ENCODE measurements at regions not wholly inside any gene's neighbourhood (a gene's known extent, or its start where the extent isn't known, plus 50 kb on each side); places are given as distances from the start of the nearest gene placed in this dataset.

DNA sequence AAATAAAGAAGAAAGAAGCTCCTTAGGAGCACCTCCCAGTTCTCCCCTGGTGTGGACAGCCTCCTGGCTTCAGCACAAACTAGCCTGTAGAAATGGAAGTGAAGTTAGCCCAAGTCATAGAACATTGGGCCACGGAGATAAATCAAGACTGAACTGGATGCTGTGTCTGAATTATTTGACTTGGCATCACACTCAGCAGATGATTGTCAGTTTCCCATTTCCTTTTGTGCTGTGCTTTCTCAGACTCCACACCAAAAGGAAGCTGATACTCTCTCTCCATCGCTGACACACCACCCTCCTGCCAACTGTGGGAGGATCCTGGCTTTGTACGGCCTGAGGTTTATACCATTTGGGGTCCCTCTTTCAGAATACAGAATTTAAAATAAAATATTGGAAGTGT, 209.8 kb downstream of the TFAP2A start:
- no peaks in the 10 kb centered on the region for H3K36me3 ChIP-seq (ENCODE audit: control insufficient read depth in 2 of 2, insufficient read depth in 2 of 2, low read length in 2 of 2)
- peaks cover 0 to 6% of the 10 kb centered on the region in 2 donors for H3K9me3 ChIP-seq (ENCODE audit: control insufficient read depth in 2 of 2, low read length in 2 of 2)
- no peak overlapping the region for H3K4me3 ChIP-seq (ENCODE audit: low read length in 2 of 2)
- H3K9ac ChIP-seq (ENCODE audit: low read length in 2 of 2) = no peak overlapping the region
- no peaks in the 10 kb centered on the region for H3K4me1 ChIP-seq (ENCODE audit: control insufficient read depth, insufficient read depth, low read length)
- no peak overlapping the region for H3K27ac ChIP-seq (ENCODE audit: low read length)
- H3K27me3 ChIP-seq (ENCODE audit: control insufficient read depth in 1 of 2, insufficient read depth in 2 of 2, low read length in 2 of 2) = peaks cover 0 to 2% of the 10 kb centered on the region in 2 donors

DNA sequence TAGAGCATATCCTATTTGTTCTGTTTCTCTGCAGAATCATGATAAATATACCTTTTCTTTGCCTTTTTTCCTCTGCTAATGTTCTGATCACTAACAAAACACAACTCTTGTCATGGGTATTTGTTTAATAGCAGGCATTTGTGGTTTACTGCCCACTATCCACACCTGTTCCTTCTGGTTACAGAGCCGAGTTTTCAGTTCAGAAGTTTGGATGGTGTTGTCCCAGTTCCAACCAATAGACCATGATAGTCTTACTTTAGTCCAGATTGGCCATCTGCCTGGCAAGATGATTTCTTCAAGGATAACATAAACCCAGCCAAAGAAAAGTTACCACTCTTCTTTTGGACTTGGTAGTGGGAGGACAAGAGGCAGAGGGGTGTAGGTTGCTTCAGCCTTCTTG, 211.2 kb downstream of the TFAP2A start:
- Histone ChIP-seq H3K36me3 (ENCODE audit: control insufficient read depth in 2 of 2, insufficient read depth in 2 of 2, low read length in 2 of 2) (no peaks in the 10 kb centered on the region), H3K9ac (ENCODE audit: low read length in 2 of 2) (no peak overlapping the region), H3K4me1 (ENCODE audit: control insufficient read depth, insufficient read depth, low read length) (no peaks in the 10 kb centered on the region), H3K9me3 (ENCODE audit: control insufficient read depth in 2 of 2, low read length in 2 of 2) (peaks cover 0 to 6% of the 10 kb centered on the region in 2 donors), H3K27me3 (ENCODE audit: control insufficient read depth in 1 of 2, insufficient read depth in 2 of 2, low read length in 2 of 2) (peaks cover 0 to 2% of the 10 kb centered on the region in 2 donors), H3K27ac (ENCODE audit: low read length) (no peak overlapping the region), H3K4me3 (ENCODE audit: low read length in 2 of 2) (no peak overlapping the region)

DNA sequence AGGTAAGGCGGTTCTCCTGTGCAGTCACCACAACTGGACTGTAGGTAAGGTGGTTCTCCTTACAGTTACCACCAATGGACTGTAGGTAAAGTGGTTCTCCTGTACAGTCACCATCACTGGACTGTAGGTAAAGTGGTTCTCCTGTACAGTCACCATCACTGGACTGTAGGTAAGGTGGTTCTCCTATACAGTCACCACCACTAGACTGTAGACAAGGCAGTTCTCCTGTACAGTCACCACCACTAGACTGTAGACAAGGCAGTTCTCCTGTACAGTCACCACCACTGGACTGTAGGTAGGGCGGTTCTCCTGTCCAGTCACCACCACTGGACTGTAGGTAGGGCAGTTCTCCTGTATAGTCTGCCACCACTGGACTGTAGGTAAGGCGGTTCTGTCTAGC, 212.3 kb downstream of the TFAP2A start:
- Histone ChIP-seq H3K27ac (ENCODE audit: low read length) (no peak overlapping the region), H3K9me3 (ENCODE audit: control insufficient read depth in 2 of 2, low read length in 2 of 2) (peaks cover 0 to 6% of the 10 kb centered on the region in 2 donors), H3K36me3 (ENCODE audit: control insufficient read depth in 2 of 2, insufficient read depth in 2 of 2, low read length in 2 of 2) (no peaks in the 10 kb centered on the region), H3K4me1 (ENCODE audit: control insufficient read depth, insufficient read depth, low read length) (no peaks in the 10 kb centered on the region), H3K27me3 (ENCODE audit: control insufficient read depth in 1 of 2, insufficient read depth in 2 of 2, low read length in 2 of 2) (peaks cover 0 to 2% of the 10 kb centered on the region in 2 donors), H3K9ac (ENCODE audit: low read length in 2 of 2) (no peak overlapping the region), H3K4me3 (ENCODE audit: low read length in 2 of 2) (no peak overlapping the region)

DNA sequence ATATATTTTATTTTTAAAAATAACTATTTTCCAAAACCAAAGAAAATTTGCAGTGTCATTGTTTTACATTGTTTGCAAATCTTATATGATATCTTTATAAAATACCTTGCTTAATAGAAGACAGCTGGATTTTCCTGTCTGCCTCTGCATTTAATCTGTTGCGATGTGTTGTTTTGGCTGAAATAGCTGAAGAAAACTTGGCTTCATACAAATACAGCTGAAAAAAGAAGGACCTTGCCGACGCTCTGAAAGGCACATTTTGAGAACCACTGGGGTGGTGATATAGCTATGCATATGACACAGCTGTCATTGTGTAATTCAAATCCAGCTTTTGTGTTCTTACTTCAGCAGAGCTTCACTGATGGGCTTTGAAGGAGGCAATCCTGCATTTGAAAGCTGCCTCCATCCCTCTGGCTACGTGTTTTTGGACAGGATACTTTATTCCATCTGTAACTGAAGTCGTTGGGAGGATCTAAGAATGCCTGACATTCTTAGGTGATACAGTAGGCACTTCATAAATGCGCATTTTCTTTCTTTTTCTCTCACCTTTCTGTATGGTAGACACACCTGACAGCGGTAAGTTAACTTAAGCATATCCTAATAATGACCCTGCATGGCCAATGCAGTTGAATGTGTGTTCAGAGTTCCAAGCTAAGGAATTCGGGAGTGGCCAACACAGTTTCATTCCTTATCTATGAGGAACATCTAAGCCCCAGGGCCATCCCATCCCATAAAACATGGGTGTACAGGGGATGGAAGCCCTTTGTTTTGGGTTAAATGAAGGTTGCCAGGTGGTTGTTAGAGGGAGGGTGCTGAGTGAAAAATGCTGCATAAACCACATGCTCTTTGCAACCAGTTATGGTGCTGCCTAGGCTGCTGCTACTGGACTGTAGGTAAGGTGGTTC, 213.0 kb downstream of the TFAP2A start:
- peaks cover 0 to 2% of the 10 kb centered on the region in 2 donors for H3K27me3 ChIP-seq (ENCODE audit: control insufficient read depth in 1 of 2, insufficient read depth in 2 of 2, low read length in 2 of 2)
- no peaks in the 10 kb centered on the region for H3K36me3 ChIP-seq (ENCODE audit: control insufficient read depth in 2 of 2, insufficient read depth in 2 of 2, low read length in 2 of 2)
- no peak overlapping the region for H3K4me3 ChIP-seq (ENCODE audit: low read length in 2 of 2)
- H3K9ac ChIP-seq (ENCODE audit: low read length in 2 of 2) = no peak overlapping the region
- no peaks in the 10 kb centered on the region for H3K4me1 ChIP-seq (ENCODE audit: control insufficient read depth, insufficient read depth, low read length)
- H3K27ac ChIP-seq (ENCODE audit: low read length) = no peak overlapping the region
- H3K9me3 ChIP-seq (ENCODE audit: control insufficient read depth in 2 of 2, low read length in 2 of 2) = peaks cover 0 to 6% of the 10 kb centered on the region in 2 donors

DNA sequence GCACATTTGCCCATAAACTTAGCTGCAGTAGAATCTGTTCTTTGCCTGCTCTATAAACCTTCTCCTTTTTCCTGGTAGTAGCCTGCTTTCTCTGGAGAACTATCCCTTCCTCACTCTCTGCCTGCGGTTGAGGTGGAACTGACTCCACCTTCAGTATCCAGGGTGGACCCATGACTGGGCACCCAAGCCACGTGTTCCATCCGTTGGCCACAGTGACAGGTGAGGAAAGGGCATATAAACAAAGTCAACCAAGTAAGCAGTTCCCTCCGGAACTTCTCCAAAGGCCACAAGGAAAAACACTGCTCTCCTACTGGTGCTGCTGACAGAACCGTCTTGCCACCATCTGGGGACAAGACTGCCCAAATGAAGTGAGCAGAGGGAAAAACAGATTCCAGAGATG, 218.8 kb downstream of the TFAP2A start:
- H3K4me1 ChIP-seq (ENCODE audit: control insufficient read depth, insufficient read depth, low read length) = no peaks in the 10 kb centered on the region
- no peak overlapping the region for H3K27ac ChIP-seq (ENCODE audit: low read length)
- H3K9ac ChIP-seq (ENCODE audit: low read length in 2 of 2) = no peak overlapping the region
- no peaks in the 10 kb centered on the region for H3K27me3 ChIP-seq (ENCODE audit: control insufficient read depth in 1 of 2, insufficient read depth in 2 of 2, low read length in 2 of 2)
- H3K9me3 ChIP-seq (ENCODE audit: control insufficient read depth in 2 of 2, low read length in 2 of 2) = peaks cover 0 to 6% of the 10 kb centered on the region in 2 donors
- H3K36me3 ChIP-seq (ENCODE audit: control insufficient read depth in 2 of 2, insufficient read depth in 2 of 2, low read length in 2 of 2) = no peaks in the 10 kb centered on the region
- no peak overlapping the region for H3K4me3 ChIP-seq (ENCODE audit: low read length in 2 of 2)

DNA sequence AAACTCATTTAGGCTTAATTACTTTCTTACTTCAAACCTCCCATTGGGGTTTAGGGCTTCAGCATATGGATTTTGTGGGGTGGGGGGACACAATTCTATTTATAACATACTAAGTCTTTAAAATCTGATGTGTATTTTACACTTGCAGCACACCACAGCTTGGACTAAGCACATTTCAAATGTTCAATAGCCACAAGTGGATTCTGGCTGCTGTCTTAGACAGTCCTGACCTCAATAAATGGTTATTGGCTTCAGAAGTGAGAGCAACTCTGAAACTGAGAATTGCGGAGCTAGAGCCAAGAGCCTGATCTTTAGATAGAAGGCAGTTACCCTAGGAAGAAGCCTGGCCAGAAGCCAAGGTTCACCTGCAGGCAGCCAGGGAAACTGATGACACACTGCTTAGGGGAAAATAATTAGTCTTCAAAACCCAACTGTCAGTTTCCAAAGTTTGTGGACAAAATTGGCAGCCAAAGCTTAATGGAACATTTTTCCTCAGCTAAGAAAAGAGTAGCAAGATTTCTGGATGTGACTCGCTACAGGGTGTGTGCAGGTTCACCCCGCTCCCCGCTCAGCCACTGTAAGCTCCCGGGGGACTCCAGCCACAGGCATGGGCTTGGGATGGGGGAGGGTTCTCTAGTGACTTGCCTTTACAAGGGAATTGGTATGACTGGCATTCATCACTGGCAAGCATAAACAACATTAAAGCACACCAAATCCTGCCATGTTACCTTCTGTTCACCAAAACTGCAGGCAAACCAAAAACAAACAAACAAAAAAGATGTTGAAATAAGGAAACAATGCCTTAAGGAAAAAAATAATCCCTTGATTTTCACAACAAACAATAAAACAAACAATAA, 219.8 kb downstream of the TFAP2A start:
- Histone ChIP-seq H3K4me1 (ENCODE audit: control insufficient read depth, insufficient read depth, low read length) (no peaks in the 10 kb centered on the region), H3K4me3 (ENCODE audit: low read length in 2 of 2) (no peak overlapping the region), H3K9ac (ENCODE audit: low read length in 2 of 2) (no peak overlapping the region), H3K36me3 (ENCODE audit: control insufficient read depth in 2 of 2, insufficient read depth in 2 of 2, low read length in 2 of 2) (no peaks in the 10 kb centered on the region), H3K27me3 (ENCODE audit: control insufficient read depth in 1 of 2, insufficient read depth in 2 of 2, low read length in 2 of 2) (no peaks in the 10 kb centered on the region), H3K27ac (ENCODE audit: low read length) (no peak overlapping the region), H3K9me3 (ENCODE audit: control insufficient read depth in 2 of 2, low read length in 2 of 2) (no peaks in the 10 kb centered on the region)

DNA sequence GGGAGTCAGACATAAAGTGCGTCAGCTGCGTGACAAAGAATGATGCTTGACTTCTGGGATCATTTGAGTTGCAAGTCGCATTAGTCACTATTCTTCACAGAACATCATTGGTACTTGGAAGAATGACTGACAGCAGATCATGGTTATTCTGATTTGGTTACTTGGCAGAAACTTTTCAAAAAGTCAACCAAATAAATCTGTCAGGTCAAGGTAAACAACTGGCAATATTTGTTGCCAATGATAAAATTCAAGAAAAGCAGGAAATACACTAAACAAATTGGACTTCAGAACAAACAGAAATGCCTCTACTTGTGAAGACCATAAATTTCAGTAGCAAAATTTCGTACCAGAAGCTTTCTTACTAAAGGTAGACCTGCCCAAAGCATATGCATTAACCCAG, 221.6 kb downstream of the TFAP2A start:
- H3K9ac ChIP-seq (ENCODE audit: low read length in 2 of 2) = no peak overlapping the region
- H3K9me3 ChIP-seq (ENCODE audit: control insufficient read depth in 2 of 2, low read length in 2 of 2) = no peaks in the 10 kb centered on the region
- H3K27ac ChIP-seq (ENCODE audit: low read length) = no peak overlapping the region
- H3K4me1 ChIP-seq (ENCODE audit: control insufficient read depth, insufficient read depth, low read length) = no peaks in the 10 kb centered on the region
- no peaks in the 10 kb centered on the region for H3K36me3 ChIP-seq (ENCODE audit: control insufficient read depth in 2 of 2, insufficient read depth in 2 of 2, low read length in 2 of 2)
- no peak overlapping the region for H3K4me3 ChIP-seq (ENCODE audit: low read length in 2 of 2)
- no peaks in the 10 kb centered on the region for H3K27me3 ChIP-seq (ENCODE audit: control insufficient read depth in 1 of 2, insufficient read depth in 2 of 2, low read length in 2 of 2)

DNA sequence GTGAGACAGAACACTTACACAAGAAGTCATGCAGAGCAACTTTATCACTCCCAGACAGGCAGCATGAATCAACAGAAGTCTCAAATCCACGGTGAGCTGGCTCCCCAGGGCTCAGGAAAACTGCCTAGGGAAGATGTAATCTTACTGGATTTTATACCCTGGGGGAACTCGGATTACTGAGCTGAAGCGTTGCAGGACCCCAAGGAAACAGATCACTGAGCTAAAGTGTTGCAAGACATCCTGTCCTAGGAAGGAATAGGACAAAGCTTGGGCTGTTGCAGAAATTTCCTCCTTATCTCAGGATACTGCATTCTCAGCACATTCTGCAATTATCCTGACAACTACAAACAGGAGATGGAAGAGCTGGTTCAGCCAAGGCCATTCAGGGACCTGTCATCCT, 224.8 kb downstream of the TFAP2A start:
- Histone ChIP-seq H3K4me1 (ENCODE audit: control insufficient read depth, insufficient read depth, low read length) (no peaks in the 10 kb centered on the region), H3K27me3 (ENCODE audit: control insufficient read depth in 1 of 2, insufficient read depth in 2 of 2, low read length in 2 of 2) (no peaks in the 10 kb centered on the region), H3K36me3 (ENCODE audit: control insufficient read depth in 2 of 2, insufficient read depth in 2 of 2, low read length in 2 of 2) (no peaks in the 10 kb centered on the region), H3K9me3 (ENCODE audit: control insufficient read depth in 2 of 2, low read length in 2 of 2) (no peaks in the 10 kb centered on the region), H3K9ac (ENCODE audit: low read length in 2 of 2) (no peak overlapping the region), H3K4me3 (ENCODE audit: low read length in 2 of 2) (no peak overlapping the region), H3K27ac (ENCODE audit: low read length) (no peak overlapping the region)

DNA sequence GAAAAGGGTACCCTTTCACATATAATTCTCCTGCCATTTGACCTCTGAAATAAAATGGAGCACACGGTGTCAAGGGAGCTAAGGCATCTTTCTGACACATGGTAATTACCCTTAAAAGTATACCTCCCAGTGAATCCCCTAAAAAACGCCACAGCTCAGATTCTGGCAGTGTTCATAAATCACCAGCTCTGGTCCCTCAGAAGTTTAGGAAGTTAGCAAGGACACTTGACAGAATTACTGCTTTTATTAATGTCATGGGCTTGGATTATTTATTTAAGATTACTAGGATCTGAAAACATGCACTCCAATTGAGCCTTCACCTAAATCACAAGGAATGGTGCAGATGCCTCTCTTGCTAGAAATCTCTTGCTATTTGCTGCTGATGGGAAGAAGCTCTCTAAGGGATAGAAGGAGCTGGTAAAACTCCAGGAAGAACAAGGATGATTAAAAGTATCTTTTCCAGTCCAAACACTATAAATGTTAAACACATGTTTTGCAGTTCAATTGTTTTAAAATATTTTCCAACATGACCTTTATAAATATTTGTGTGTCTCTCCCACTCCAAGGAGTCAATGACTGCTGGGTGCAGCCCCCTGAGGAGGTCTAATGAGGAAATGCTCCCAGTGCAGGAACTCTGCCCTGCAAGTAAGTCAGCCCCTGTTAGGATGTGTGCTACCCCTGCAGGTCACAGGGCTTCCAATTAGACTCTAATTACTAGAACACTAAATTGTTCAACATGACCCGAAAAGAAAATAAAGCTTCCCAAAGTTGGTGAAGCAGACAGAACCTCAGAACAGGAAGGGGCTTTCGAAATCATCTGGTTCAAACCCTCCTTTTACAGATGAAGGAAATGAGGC, 230.3 kb downstream of the TFAP2A start:
- Histone ChIP-seq H3K4me3 (ENCODE audit: low read length in 2 of 2) (no peak overlapping the region), H3K9ac (ENCODE audit: low read length in 2 of 2) (no peak overlapping the region), H3K4me1 (ENCODE audit: control insufficient read depth, insufficient read depth, low read length) (no peaks in the 10 kb centered on the region), H3K9me3 (ENCODE audit: control insufficient read depth in 2 of 2, low read length in 2 of 2) (no peaks in the 10 kb centered on the region), H3K27ac (ENCODE audit: low read length) (no peak overlapping the region), H3K36me3 (ENCODE audit: control insufficient read depth in 2 of 2, insufficient read depth in 2 of 2, low read length in 2 of 2) (no peaks in the 10 kb centered on the region), H3K27me3 (ENCODE audit: control insufficient read depth in 1 of 2, insufficient read depth in 2 of 2, low read length in 2 of 2) (no peaks in the 10 kb centered on the region)

Data from stomach smooth muscle (tissue), 2 donors.